ENCODE measurements at regions not wholly inside any gene's neighbourhood (a gene's known extent, or its start where the extent isn't known, plus 50 kb on each side); places are given as distances from the start of the nearest gene placed in this dataset.

GRCh38 chr2:134083548-134083947 lies 170.3 kb upstream of the MGAT5 start:
- Histone ChIP-seq H3K4me3 (no peak overlapping the region), H3K27ac (no peak overlapping the region)
- TF ChIP-seq CTCF (IDR thresholded peaks at IDR 0.05) = no peak
- no peak for DNase-seq (ENCODE audit: low spot score)

- no peak for TF ChIP-seq CTCF (IDR thresholded peaks at IDR 0.05)
Observed at GRCh38 chr2:134086594-134087219, 167.2 kb upstream of the MGAT5 start.

GRCh38 chr2:134087371-134087921 lies 166.4 kb upstream of the MGAT5 start:
- no peak for TF ChIP-seq CTCF (IDR thresholded peaks at IDR 0.05)
- Histone ChIP-seq H3K4me3 (no peak overlapping the region), H3K27ac (no peak overlapping the region)
- DNase-seq (ENCODE audit: low spot score) = no peak

More at GRCh38 chr2:134086594-134087219, 167.2 kb upstream of the MGAT5 start:
- Histone ChIP-seq H3K27ac (no peak overlapping the region), H3K4me3 (no peak overlapping the region)
- no peak for DNase-seq (ENCODE audit: low spot score)

GRCh38 chr2:134089454-134089853 lies 164.4 kb upstream of the MGAT5 start:
- Histone ChIP-seq H3K27ac (no peak overlapping the region), H3K4me3 (no peak overlapping the region)
- TF ChIP-seq CTCF (IDR thresholded peaks at IDR 0.05) = no peak
- no peak for DNase-seq (ENCODE audit: low spot score)

- no peak for DNase-seq (ENCODE audit: low spot score)
- H3K4me3 ChIP-seq = no peak overlapping the region
- no peak overlapping the region for H3K27ac ChIP-seq
- TF ChIP-seq CTCF (IDR thresholded peaks at IDR 0.05) = no peak
Observed at GRCh38 chr2:134097740-134098139, 156.1 kb upstream of the MGAT5 start.

GRCh38 chr2:134098321-134098720 lies 155.6 kb upstream of the MGAT5 start:
- Histone ChIP-seq H3K4me3 (no peak overlapping the region), H3K27ac (no peak overlapping the region)
- no peak for TF ChIP-seq CTCF (IDR thresholded peaks at IDR 0.05)
- no peak for DNase-seq (ENCODE audit: low spot score)

- no peak overlapping the region for H3K4me3 ChIP-seq
- TF ChIP-seq CTCF (IDR thresholded peaks at IDR 0.05) = no peak
- no peak overlapping the region for H3K27ac ChIP-seq
- no peak for DNase-seq (ENCODE audit: low spot score)
Observed at GRCh38 chr2:134099273-134099672, 154.6 kb upstream of the MGAT5 start.

All from coronary artery (tissue), 2 donors.